ENCODE measurements at regions not wholly inside any gene's neighbourhood (a gene's known extent, or its start where the extent isn't known, plus 50 kb on each side); places are given as distances from the start of the nearest gene placed in this dataset.
A peak's percentile ranks its signal among the peaks of the same experiment; 100 is the strongest.

DNA sequence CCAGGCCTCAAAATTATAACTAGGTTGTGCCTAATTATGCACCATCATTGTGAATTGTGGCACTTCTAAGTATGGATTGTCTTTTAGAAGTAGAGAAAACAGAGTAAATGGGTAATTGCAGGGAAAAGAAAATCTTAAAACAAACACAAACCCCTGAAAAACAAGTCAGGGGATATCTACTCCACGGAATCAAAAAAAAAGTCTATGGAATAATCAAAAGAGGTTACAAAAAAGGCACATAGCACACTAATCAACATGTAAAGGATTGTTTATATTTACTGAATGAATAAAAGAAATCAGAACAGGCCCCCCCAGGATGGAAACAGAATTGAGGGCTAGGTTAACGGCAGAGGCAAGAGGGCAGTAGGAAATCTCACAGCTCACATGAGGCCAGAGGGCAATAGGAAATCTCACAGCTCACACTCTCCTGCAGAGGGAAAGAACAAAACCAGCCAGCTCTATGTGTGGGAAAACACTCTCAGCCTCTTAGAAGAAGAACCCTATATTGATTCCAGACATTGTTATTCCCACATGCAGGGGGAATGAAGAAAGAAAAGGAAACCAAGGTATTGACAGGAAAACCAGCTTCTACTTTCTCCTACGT, 72.7 kb upstream of the FNDC3B start:
- TF ChIP-seq, protein P1, sequence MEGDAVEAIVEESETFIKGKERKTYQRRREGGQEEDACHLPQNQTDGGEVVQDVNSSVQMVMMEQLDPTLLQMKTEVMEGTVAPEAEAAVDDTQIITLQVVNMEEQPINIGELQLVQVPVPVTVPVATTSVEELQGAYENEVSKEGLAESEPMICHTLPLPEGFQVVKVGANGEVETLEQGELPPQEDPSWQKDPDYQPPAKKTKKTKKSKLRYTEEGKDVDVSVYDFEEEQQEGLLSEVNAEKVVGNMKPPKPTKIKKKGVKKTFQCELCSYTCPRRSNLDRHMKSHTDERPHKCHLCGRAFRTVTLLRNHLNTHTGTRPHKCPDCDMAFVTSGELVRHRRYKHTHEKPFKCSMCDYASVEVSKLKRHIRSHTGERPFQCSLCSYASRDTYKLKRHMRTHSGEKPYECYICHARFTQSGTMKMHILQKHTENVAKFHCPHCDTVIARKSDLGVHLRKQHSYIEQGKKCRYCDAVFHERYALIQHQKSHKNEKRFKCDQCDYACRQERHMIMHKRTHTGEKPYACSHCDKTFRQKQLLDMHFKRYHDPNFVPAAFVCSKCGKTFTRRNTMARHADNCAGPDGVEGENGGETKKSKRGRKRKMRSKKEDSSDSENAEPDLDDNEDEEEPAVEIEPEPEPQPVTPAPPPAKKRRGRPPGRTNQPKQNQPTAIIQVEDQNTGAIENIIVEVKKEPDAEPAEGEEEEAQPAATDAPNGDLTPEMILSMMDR (IDR thresholded peaks at IDR 0.05), result no peak
- Histone ChIP-seq H3K9me3 (no peaks in the 10 kb centered on the region), H3K4me1 (ENCODE audit: control insufficient read depth in 1 of 2, insufficient read depth in 1 of 2, low read depth in 1 of 2, low read length in 1 of 2) (peaks cover 61 to 62% of the 10 kb centered on the region in 2 experiments), H3K27me3 (no peaks in the 10 kb centered on the region), H3K4me3 (ENCODE audit: low read depth in 1 of 2, low read length in 1 of 2) (peak overlapping the region; percentile 35 to 44), H3K27ac (peak overlapping the region; percentile 82), H3K36me3 (no peaks in the 10 kb centered on the region)

DNA sequence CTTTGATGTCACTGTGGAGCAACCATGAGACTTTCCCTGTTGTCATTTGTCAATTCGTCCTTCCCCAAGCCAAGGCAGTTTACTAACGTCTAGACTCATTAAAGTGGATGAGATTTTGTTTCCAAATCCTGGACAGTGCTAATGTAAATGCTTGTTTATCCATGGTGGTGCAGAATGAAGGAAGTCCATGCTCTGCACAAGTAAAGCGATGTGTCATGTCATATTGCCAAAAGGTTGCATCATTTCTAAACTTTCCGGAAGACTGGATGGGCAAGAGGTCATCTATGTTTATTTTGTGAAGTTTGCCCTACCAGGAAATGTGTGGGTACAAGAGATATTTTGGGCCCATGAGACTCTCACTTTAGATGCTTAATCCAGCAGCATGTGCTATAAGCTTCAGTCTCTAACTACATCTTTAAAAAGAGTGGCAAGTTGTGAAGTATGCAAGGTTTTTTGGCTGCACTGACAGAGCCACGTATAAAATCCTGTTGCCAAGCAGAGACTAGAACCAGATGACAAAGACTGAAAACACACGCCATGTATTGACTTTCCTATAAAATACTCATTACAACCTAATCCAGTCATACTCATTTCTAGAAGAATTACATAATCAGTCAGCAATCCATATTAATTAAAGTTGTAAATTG, 72.1 kb upstream of the FNDC3B start:
- TF ChIP-seq, protein P1 (IDR thresholded peaks at IDR 0.05), result no peak
- Histone ChIP-seq H3K4me3 (ENCODE audit: low read depth in 1 of 2, low read length in 1 of 2) (peak overlapping the region; percentile 35 to 44), H3K4me1 (ENCODE audit: control insufficient read depth in 1 of 2, insufficient read depth in 1 of 2, low read depth in 1 of 2, low read length in 1 of 2) (peaks cover 59 to 64% of the 10 kb centered on the region in 2 experiments), H3K9me3 (no peaks in the 10 kb centered on the region), H3K27ac (peak overlapping the region; percentile 82), H3K36me3 (no peaks in the 10 kb centered on the region), H3K27me3 (no peaks in the 10 kb centered on the region)

GRCh38 chr3:171967932-171968678, 71.3 kb upstream of the FNDC3B start:
- Histone ChIP-seq H3K9me3 (no peaks in the 10 kb centered on the region), H3K27ac (peak overlapping the region; percentile 82), H3K36me3 (no peaks in the 10 kb centered on the region), H3K4me1 (ENCODE audit: control insufficient read depth in 1 of 2, insufficient read depth in 1 of 2, low read depth in 1 of 2, low read length in 1 of 2) (peaks cover 59 to 64% of the 10 kb centered on the region in 2 experiments), H3K27me3 (no peaks in the 10 kb centered on the region), H3K4me3 (ENCODE audit: low read depth in 1 of 2, low read length in 1 of 2) (peak overlapping the region in 1 of 2 experiments; percentile 35)
- TF ChIP-seq, protein P1 (IDR thresholded peaks at IDR 0.05), result no peak

- Histone ChIP-seq H3K27ac (peak overlapping the region; percentile 75), H3K4me1 (ENCODE audit: control insufficient read depth in 1 of 2, insufficient read depth in 1 of 2, low read depth in 1 of 2, low read length in 1 of 2) (peaks cover 67 to 80% of the 10 kb centered on the region in 2 experiments), H3K27me3 (no peaks in the 10 kb centered on the region), H3K4me3 (ENCODE audit: low read depth in 1 of 2, low read length in 1 of 2) (peak overlapping the region in 1 of 2 experiments; percentile 3), H3K36me3 (no peaks in the 10 kb centered on the region), H3K9me3 (no peaks in the 10 kb centered on the region)
- TF ChIP-seq, protein P1 (IDR thresholded peaks at IDR 0.05), result no peak
Measured at GRCh38 chr3:171970301-171970788, 69.0 kb upstream of the FNDC3B start.

DNA sequence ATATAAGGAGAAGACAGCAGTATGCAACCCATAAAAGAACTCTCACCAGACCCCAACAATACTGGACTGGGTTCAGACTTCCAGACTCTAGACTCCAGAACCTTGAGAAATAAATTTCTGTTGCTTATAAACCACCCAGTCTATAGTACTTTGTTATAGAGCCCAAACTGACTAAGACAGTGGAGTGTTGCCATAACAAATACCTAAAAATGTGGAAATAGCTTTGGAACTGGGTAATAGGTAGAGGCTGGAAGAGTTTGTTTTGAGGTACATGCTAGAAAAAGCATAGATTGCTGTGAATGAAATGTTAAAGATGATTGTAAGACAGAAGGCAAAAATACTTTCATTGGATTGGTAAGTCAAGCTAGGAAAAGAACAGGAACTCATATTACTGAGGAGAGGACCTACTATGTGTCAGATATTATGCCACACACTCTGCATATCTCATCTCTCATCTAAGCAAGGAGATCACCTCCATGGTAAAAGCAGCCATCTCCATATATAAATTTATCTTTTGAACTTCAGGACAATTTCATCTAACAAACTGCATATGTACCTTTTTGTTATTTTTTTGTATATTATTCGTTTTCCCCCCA, 67.4 kb upstream of the FNDC3B start:
- Histone ChIP-seq H3K9me3 (no peaks in the 10 kb centered on the region), H3K4me1 (ENCODE audit: control insufficient read depth in 1 of 2, insufficient read depth in 1 of 2, low read depth in 1 of 2, low read length in 1 of 2) (peaks cover 70 to 80% of the 10 kb centered on the region in 2 experiments), H3K27ac (peak overlapping the region; percentile 5), H3K4me3 (ENCODE audit: low read depth in 1 of 2, low read length in 1 of 2) (no peak overlapping the region), H3K27me3 (no peaks in the 10 kb centered on the region), H3K36me3 (no peaks in the 10 kb centered on the region)
- TF ChIP-seq, protein P1 (IDR thresholded peaks at IDR 0.05), result no peak
